Right atrium auricular region (tissue), 2 donors: ENCODE measurements at regions not wholly inside any gene's neighbourhood (a gene's known extent, or its start where the extent isn't known, plus 50 kb on each side); places are given as distances from the start of the nearest gene placed in this dataset.
"Not testable (repeated sequence)": the region's sequence is repeated elsewhere in the genome, so short reads cannot be mapped to it uniquely, and the experiment has no call there.

Experiments used
- DNase-seq: peaks from one replicate; pipeline ENCODE4 v3.0.0-alpha.2; 2019; ENCODE audit warnings: low spot score
- H3K27ac ChIP-seq, 2 donors: fragments of 200-600 bp; sonication (generic); 1 replicate in 1 of 2; 2 replicates in 1 of 2; pipeline ENCODE4 v1.5.1; 2016 to 2019
- H3K27me3 ChIP-seq, 2 donors: fragments of 200-600 bp; sonication (generic); one replicate each; pipeline versions ENCODE4 v1.5.1 to v1.6.0; 2017 to 2019
- H3K36me3 ChIP-seq: fragments of 200-600 bp; sonication (generic); one replicate; pipeline ENCODE4 v1.5.1; 2016
- H3K4me1 ChIP-seq, 2 donors: fragments of 200-600 bp; sonication (generic); one replicate each; pipeline versions ENCODE4 v1.5.1 to v1.6.0; 2017 to 2019
- H3K4me3 ChIP-seq, 2 donors: fragments of 200-600 bp; sonication (generic); 1 replicate in 1 of 2; 2 replicates in 1 of 2; pipeline ENCODE4 v1.5.1; 2017 to 2019; ENCODE audit warnings: mild to moderate bottlenecking in 1 of 2, moderate library complexity in 1 of 2
- H3K9me3 ChIP-seq, 2 donors: fragments of 200-600 bp; sonication (generic); one replicate each; pipeline ENCODE4 v1.5.1; 2019
- CTCF ChIP-seq, 2 donors: fragments of 200-600 bp; sonication (generic); IDR thresholded peaks; one replicate each; pipeline ENCODE4 v1.5.1; 2019; ENCODE audit warnings: antibody characterized with exemption in 2 of 2

- H3K27me3 ChIP-seq, result no peaks in the 10 kb centered on the region
- TF ChIP-seq CTCF (IDR thresholded peaks at IDR 0.05), result no peak
- no peak overlapping the region for H3K27ac ChIP-seq
- H3K9me3 ChIP-seq, result no peaks in the 10 kb centered on the region
- H3K36me3 ChIP-seq, result no peaks in the 10 kb centered on the region
- no peak overlapping the region for H3K4me3 ChIP-seq
- no peaks in the 10 kb centered on the region for H3K4me1 ChIP-seq
- DNase-seq, result no peak
These were observed 1522.4 kb downstream of the SI start for GRCh38 chr3:163555918-163556317.

GRCh38 chr3:163552659-163552966, 1525.7 kb downstream of the SI start:
- Histone ChIP-seq H3K27ac (no peak overlapping the region), H3K27me3 (no peaks in the 10 kb centered on the region), H3K36me3 (no peaks in the 10 kb centered on the region), H3K4me3 (no peak overlapping the region), H3K9me3 (no peaks in the 10 kb centered on the region), H3K4me1 (no peaks in the 10 kb centered on the region)
- no peak for DNase-seq
- no peak for TF ChIP-seq CTCF (IDR thresholded peaks at IDR 0.05)

GRCh38 chr3:163551915-163552658, 1526.2 kb downstream of the SI start:
- not testable (repeated sequence) for H3K4me1 ChIP-seq, H3K36me3 ChIP-seq, H3K27ac ChIP-seq, DNase-seq, H3K27me3 ChIP-seq, H3K4me3 ChIP-seq, H3K9me3 ChIP-seq

- no peaks in the 10 kb centered on the region for H3K9me3 ChIP-seq
- H3K27ac ChIP-seq, result no peak overlapping the region
- H3K4me1 ChIP-seq, result no peaks in the 10 kb centered on the region
- no peak overlapping the region for H3K4me3 ChIP-seq
- DNase-seq, result no peak
- TF ChIP-seq CTCF (IDR thresholded peaks at IDR 0.05), result no peak
- no peaks in the 10 kb centered on the region for H3K36me3 ChIP-seq
- H3K27me3 ChIP-seq, result no peaks in the 10 kb centered on the region
These were observed 1530.3 kb downstream of the SI start for GRCh38 chr3:163548015-163548414.

- H3K4me1 ChIP-seq, result no peaks in the 10 kb centered on the region
- no peak for TF ChIP-seq CTCF (IDR thresholded peaks at IDR 0.05)
- DNase-seq, result no peak
- H3K36me3 ChIP-seq, result no peaks in the 10 kb centered on the region
- H3K27ac ChIP-seq, result no peak overlapping the region
- H3K4me3 ChIP-seq, result no peak overlapping the region
- no peaks in the 10 kb centered on the region for H3K27me3 ChIP-seq
- no peaks in the 10 kb centered on the region for H3K9me3 ChIP-seq
These were observed 1531.1 kb downstream of the SI start for GRCh38 chr3:163547014-163547685.

GRCh38 chr3:163543662-163544061, 1534.6 kb downstream of the SI start:
- no peak for TF ChIP-seq CTCF (IDR thresholded peaks at IDR 0.05)
- no peak overlapping the region for H3K27ac ChIP-seq
- no peaks in the 10 kb centered on the region for H3K9me3 ChIP-seq
- no peak for DNase-seq
- no peaks in the 10 kb centered on the region for H3K4me1 ChIP-seq
- H3K36me3 ChIP-seq, result no peaks in the 10 kb centered on the region
- H3K27me3 ChIP-seq, result no peaks in the 10 kb centered on the region
- no peak overlapping the region for H3K4me3 ChIP-seq
